Pancreas (tissue), 10 donors: ENCODE measurements at regions not wholly inside any gene's neighbourhood (a gene's known extent, or its start where the extent isn't known, plus 50 kb on each side); places are given as distances from the start of the nearest gene placed in this dataset.

Experiments used
- ATAC-seq, 4 donors: fragments of 200-7000 bp; cut with Tn5 transposase; one replicate each; pipeline versions ENCODE4 v1.8.0 to v1.9.1; 2020; ENCODE audit warnings: mild to moderate bottlenecking in 4 of 4, moderate library complexity in 4 of 4
- DNase-seq, 6 donors: peaks; one replicate each; pipeline ENCODE4 v3.0.0-alpha.2; 2020
- FAIRE-seq: peaks from 2 replicates; lab custom pipeline; 2012; peaks lifted over from hg19 to GRCh38; lab: Jason Lieb, UNC
- H3K27ac ChIP-seq, 4 donors: fragments of 200-600 bp; sonication (generic); 1 replicate in 3 of 4; 2 replicates in 1 of 4; pipeline versions ENCODE4 v1.5.0 to v1.8.0; 2020
- H3K27me3 ChIP-seq, 4 donors: fragments of 200-600 bp; one replicate each; pipeline ENCODE4 v1.8.0; 2021
- H3K36me3 ChIP-seq, 3 donors: fragments of 200-600 bp; sonication (generic) in 1 of 3; one replicate each; pipeline versions ENCODE4 v1.5.0 to v1.8.0; 2020 to 2021
- H3K4me1 ChIP-seq, 3 donors: fragments of 200-600 bp; one replicate each; pipeline ENCODE4 v1.8.0; 2021
- H3K4me3 ChIP-seq, 4 donors: fragments of 200-600 bp; sonication (generic) in 2 of 4; one replicate each; pipeline versions ENCODE4 v1.5.0 to v1.8.0; 2020 to 2021
- H3K9me3 ChIP-seq, 4 donors: fragments of 200-600 bp; one replicate each; pipeline ENCODE4 v1.8.0; 2021
- CTCF ChIP-seq, 4 donors: fragments of 200-600 bp; sonication (generic) in 3 of 4; IDR thresholded peaks; one replicate each; pipeline versions ENCODE4 v1.5.0 to v1.8.0; 2021; ENCODE audit warnings: antibody characterized with exemption in 4 of 4
- WGBS, 2 donors: extraction: QIAGEN DNeasy Blood & Tissue Kit; methylation state at CpG; one replicate each; pipeline ENCODE4 v1.1.7; 2013; 5-methylcytosine and 5-hydroxymethylcytosine counted together
- intact Hi-C, 3 donors: fragments of 100-400 bp; cut with DNase I; formaldehyde crosslinking; loops; one replicate each; pipeline versions ENCODE4 v1.11.1 to v1.14.2; 2022
- donor health status: healthy with polysubstance abuse.
- donor health status: DM: no; HTN: no; CAD: no; lungs with moderate emphysema.
- donor health status: DM: no; HTN: no; CAD: no.
- donor health status: control.
- donor health status: control.
- donor health status: Bipolar disorder and iron deficiency.
- donor health status: DM: yes; HTN: yes; CAD: no.
- donor health status: DM: no; HTN: no; CAD: no.
- donor health status: DM: no; HTN: no; CAD: no.
- donor health status: DM: yes; HTN: yes; CAD: no.

DNA sequence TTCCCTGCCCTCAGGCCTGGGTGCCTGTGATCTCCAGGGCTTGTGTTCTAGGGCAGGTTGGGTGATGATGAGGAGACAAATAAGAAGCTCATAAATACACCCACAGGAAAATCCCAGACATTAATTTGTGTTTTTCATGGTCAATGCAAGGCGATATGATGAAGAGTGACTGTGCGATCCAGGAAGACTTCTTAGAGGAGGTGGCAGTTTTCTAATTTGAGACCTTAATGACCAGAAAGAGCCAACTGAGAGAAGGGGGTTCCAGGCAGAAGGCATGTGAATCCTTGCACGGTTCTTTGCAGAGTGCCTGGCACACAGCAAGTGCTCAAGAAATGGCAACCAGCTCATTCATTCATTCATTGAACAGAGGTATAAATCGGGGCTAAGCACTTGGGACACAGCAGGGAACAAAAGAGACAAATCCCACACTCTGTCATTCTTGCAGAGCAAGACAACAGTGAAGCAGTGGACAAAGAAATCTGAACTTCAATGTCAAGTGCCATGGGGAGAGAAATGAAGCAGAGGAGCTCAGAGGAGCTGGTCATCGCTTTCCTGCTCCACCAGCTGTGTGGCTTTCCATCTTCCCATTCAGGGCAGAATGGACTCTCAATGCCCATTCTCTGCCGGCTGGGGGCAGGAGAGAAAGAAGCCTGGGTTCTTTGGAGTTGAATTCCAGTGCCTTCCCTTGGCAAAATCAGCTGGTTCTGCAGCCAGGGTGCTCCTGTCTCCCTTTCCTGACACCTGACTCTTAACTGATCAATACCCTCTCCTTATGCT lies 128.3 kb downstream of the AACS start:
- intact Hi-C loops, result no loop called here
- Histone ChIP-seq H3K9me3 (no peaks in the 10 kb centered on the region), H3K36me3 (no peaks in the 10 kb centered on the region), H3K27ac (no peak overlapping the region), H3K27me3 (peaks cover 0 to 33% (median 6%) of the 10 kb centered on the region in 4 donors), H3K4me3 (no peak overlapping the region), H3K4me1 (no peaks in the 10 kb centered on the region)
- DNase-seq (no peak), ATAC-seq (no peak), FAIRE-seq (no peak)
- WGBS, 2 donors, result 51 to 56% methylated on average over 6 of the region's 6 CpGs
- TF ChIP-seq CTCF (IDR thresholded peaks at IDR 0.05), result no peak

DNA sequence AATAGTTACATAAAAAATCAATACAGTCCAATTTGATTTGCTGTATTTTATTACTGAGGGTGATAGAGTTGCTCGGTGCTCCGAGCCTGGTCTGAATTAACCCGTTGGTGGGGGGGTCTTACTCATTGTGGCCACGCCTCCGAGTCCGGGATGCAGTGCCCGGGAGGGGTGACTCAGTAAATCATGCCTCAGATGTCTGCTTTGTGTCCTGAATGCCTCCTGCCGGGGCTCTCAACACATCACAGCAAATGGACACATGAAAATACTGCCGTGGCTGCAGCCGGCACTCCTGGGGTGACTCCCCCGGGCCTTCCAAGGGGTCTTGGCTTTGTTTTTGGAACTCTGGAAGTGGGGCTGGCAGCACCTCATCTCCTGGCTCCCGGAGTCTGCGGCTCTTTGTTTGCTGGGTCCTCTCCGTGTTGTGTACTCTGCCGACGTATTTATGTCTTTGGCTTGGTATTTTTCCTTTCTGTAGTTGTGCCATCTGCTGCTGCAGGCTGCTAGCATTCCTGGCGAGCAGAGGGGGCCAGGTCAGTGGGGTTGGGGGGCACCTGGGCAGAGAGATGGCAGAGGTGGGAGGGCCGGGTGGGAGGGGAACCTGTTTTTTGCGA lies 129.0 kb downstream of the AACS start:
- intact Hi-C loops, result no loop called here
- DNase-seq (no peak), ATAC-seq (no peak), FAIRE-seq (no peak)
- Histone ChIP-seq H3K27ac (no peak overlapping the region), H3K36me3 (no peaks in the 10 kb centered on the region), H3K27me3 (peaks cover 0 to 26% (median 4%) of the 10 kb centered on the region in 4 donors), H3K4me3 (no peak overlapping the region), H3K9me3 (no peaks in the 10 kb centered on the region), H3K4me1 (no peaks in the 10 kb centered on the region)
- no peak for TF ChIP-seq CTCF (IDR thresholded peaks at IDR 0.05)
- 9 to 12% methylated on average over 19 of the region's 19 CpGs for WGBS, 2 donors

GRCh38 chr12:125194987-125195386 lies 129.8 kb downstream of the AACS start:
- Histone ChIP-seq H3K27ac (no peak overlapping the region), H3K4me1 (no peaks in the 10 kb centered on the region), H3K4me3 (no peak overlapping the region), H3K9me3 (no peaks in the 10 kb centered on the region), H3K36me3 (no peaks in the 10 kb centered on the region), H3K27me3 (peaks cover 0 to 19% (median 1%) of the 10 kb centered on the region in 4 donors)
- FAIRE-seq (no peak), ATAC-seq (no peak), DNase-seq (no peak)
- no peak for TF ChIP-seq CTCF (IDR thresholded peaks at IDR 0.05)
- whole genome bisulfite sequencing, 2 donors, result 37 to 50% methylated on average over 8 of the region's 8 CpGs
- intact Hi-C loops, result no loop called here

DNA sequence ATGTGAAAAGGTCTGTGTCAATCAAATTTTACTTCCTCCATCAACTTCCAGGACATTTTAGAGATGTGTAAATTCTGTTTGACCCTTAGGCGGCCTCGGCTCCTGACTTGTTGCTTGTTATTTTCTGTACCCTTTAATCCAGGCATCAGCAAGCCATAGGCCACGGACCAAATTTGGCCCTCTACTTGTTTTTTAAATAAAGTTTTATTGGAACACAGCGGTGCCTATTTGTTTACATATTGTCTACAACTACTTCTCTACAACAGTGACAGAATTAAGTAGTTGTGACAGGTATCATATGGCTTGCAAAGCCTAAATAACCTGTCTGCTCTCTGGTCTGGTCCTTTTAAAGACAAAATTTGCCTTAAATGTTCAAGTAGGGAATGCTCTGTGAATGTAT lies 132.1 kb downstream of the AACS start:
- no peak for TF ChIP-seq CTCF (IDR thresholded peaks at IDR 0.05)
- intact Hi-C loops, result no loop called here
- FAIRE-seq (no peak), ATAC-seq (no peak), DNase-seq (no peak)
- H3K27ac ChIP-seq, result no peak overlapping the region
- 90 to 92% methylated on average over 4 of the region's 4 CpGs for WGBS, 2 donors
- no peaks in the 10 kb centered on the region for H3K4me1 ChIP-seq
- peaks cover 0 to 10% (median 1%) of the 10 kb centered on the region in 4 donors for H3K27me3 ChIP-seq
- H3K9me3 ChIP-seq, result no peaks in the 10 kb centered on the region
- H3K4me3 ChIP-seq, result no peak overlapping the region
- H3K36me3 ChIP-seq, result no peaks in the 10 kb centered on the region

DNA sequence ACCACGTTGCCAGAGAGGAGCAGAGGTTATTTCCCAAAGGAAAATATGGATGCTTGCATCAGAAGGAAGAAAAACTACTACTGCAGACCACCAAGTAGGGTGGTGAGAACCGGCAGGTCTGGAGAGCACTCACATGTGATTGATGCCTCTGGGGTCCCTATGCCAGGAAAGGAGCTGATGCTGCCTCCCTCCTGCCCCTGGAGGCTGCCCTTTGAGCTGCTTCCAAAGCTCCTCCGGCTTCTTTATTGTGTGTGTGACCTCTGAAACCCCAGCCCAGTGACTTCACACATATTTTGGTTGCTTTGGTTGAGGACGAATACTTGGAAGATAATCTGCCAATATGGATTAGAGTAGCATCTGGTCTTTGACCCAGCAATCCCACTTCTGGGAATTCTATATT lies 133.4 kb downstream of the AACS start:
- no peak for DNase-seq
- no peak for TF ChIP-seq CTCF (IDR thresholded peaks at IDR 0.05)
- Histone ChIP-seq H3K36me3 (no peaks in the 10 kb centered on the region), H3K27ac (no peak overlapping the region), H3K9me3 (no peaks in the 10 kb centered on the region), H3K27me3 (peaks cover 0 to 10% (median 1%) of the 10 kb centered on the region in 4 donors), H3K4me3 (no peak overlapping the region), H3K4me1 (no peaks in the 10 kb centered on the region)
- no peak for FAIRE-seq
- intact Hi-C loops, result no loop called here
- ATAC-seq, result no peak
- WGBS, 2 donors, result 12 to 17% methylated on average over 4 of the region's 4 CpGs
